H9 (cell line): ENCODE measurements at regions not wholly inside any gene's neighbourhood (a gene's known extent, or its start where the extent isn't known, plus 50 kb on each side); places are given as distances from the start of the nearest gene placed in this dataset.

Experiments used
- DNase-seq: peaks from one replicate; pipeline ENCODE4 v3.0.0-alpha.2; 2017
- H2AFZ ChIP-seq: one replicate; pipeline ENCODE4 v1.6.1; 2013; ENCODE audit warnings: mild to moderate bottlenecking, low read length, control low read depth, moderate library complexity
- H2AK5ac ChIP-seq: 2 replicates; pipeline ENCODE4 v1.6.1; 2013; ENCODE audit warnings: low read length, control low read depth, mixed read lengths; ENCODE audit not compliant: insufficient read length
- H2BK120ac ChIP-seq: one replicate; pipeline ENCODE4 v1.6.1; 2013; ENCODE audit warnings: low read depth, mild to moderate bottlenecking, low read length, control low read depth, inconsistent platforms; ENCODE audit not compliant: poor library complexity, severe bottlenecking
- H2BK12ac ChIP-seq: 2 replicates; pipeline ENCODE4 v1.6.1; 2013; ENCODE audit warnings: low read length, control low read depth, mixed read lengths, low read depth; ENCODE audit not compliant: insufficient read length
- H2BK15ac ChIP-seq: 2 replicates; pipeline ENCODE4 v1.6.1; 2013; ENCODE audit warnings: low read depth, low read length, control low read depth
- H2BK20ac ChIP-seq: one replicate; pipeline ENCODE4 v1.6.1; 2013; ENCODE audit warnings: low read depth, mild to moderate bottlenecking, low read length, control low read depth, inconsistent platforms; ENCODE audit not compliant: poor library complexity, severe bottlenecking
- H2BK5ac ChIP-seq: 2 replicates; pipeline ENCODE4 v1.6.1; 2013; ENCODE audit warnings: low read length, control low read depth, mixed read lengths; ENCODE audit not compliant: insufficient read length
- H3K14ac ChIP-seq: 2 replicates; pipeline ENCODE4 v1.6.1; 2013; ENCODE audit warnings: low read length, control low read depth; ENCODE audit not compliant: insufficient read depth
- H3K18ac ChIP-seq: 2 replicates; pipeline ENCODE4 v1.6.1; 2013; ENCODE audit warnings: low read depth, mild to moderate bottlenecking, mixed read lengths, low read length, control low read depth; ENCODE audit not compliant: insufficient read length
- H3K23ac ChIP-seq: 2 replicates; pipeline ENCODE4 v1.6.1; 2013; ENCODE audit warnings: low read length, control low read depth, mixed read lengths, low read depth; ENCODE audit not compliant: insufficient read length
- H3K23me2 ChIP-seq: 2 replicates; pipeline ENCODE4 v1.6.1; 2013; ENCODE audit warnings: low read depth, mild to moderate bottlenecking, mixed read lengths, low read length, control low read depth; ENCODE audit not compliant: insufficient read length, poor library complexity, severe bottlenecking
- H3K27ac ChIP-seq: 2 replicates; pipeline ENCODE4 v1.5.1; 2013; ENCODE audit warnings: low read length, control low read depth, mixed read lengths, low read depth; ENCODE audit not compliant: insufficient read length
- H3K27me3 ChIP-seq: 2 replicates; pipeline ENCODE4 v1.6.1; 2013; ENCODE audit warnings: low read length, control low read depth, inconsistent platforms; ENCODE audit not compliant: insufficient read depth
- H3K4ac ChIP-seq: 2 replicates; pipeline ENCODE4 v1.6.1; 2013; ENCODE audit warnings: low read depth, mild to moderate bottlenecking, control low read depth, inconsistent platforms, low read length, moderate library complexity
- H3K4me1 ChIP-seq: 2 replicates; pipeline ENCODE4 v1.6.1; 2013; ENCODE audit warnings: low read length, control low read depth, inconsistent platforms; ENCODE audit not compliant: insufficient read depth
- H3K4me2 ChIP-seq: 2 replicates; pipeline ENCODE4 v1.6.1; 2013; ENCODE audit warnings: low read length, control low read depth, mixed read lengths; ENCODE audit not compliant: insufficient read length, insufficient read depth
- H3K56ac ChIP-seq: 2 replicates; pipeline ENCODE4 v1.6.1; 2013; ENCODE audit warnings: low read depth, mild to moderate bottlenecking, mixed read lengths, low read length, control low read depth; ENCODE audit not compliant: insufficient read length
- H3K79me1 ChIP-seq: 2 replicates; pipeline ENCODE4 v1.6.1; 2013; ENCODE audit warnings: low read depth, mild to moderate bottlenecking, moderate library complexity, low read length, control low read depth, inconsistent platforms; ENCODE audit not compliant: insufficient read depth, poor library complexity, severe bottlenecking
- H3K79me2 ChIP-seq: 2 replicates; pipeline ENCODE4 v1.6.1; 2013; ENCODE audit warnings: low read length, control low read depth, inconsistent platforms; ENCODE audit not compliant: insufficient read depth
- H3K9ac ChIP-seq: 2 replicates; pipeline ENCODE4 v1.6.1; 2013; ENCODE audit warnings: low read length, control low read depth, mixed read lengths; ENCODE audit not compliant: insufficient read length; ENCODE audit errors: extremely low read depth
- H3K9me3 ChIP-seq: one replicate; pipeline ENCODE4 v1.6.1; 2013; ENCODE audit warnings: low read depth, low read length, inconsistent platforms; ENCODE audit not compliant: control insufficient read depth
- H3T11ph ChIP-seq: one replicate; pipeline ENCODE4 v1.6.1; 2013; ENCODE audit warnings: mild to moderate bottlenecking, low read length, control low read depth, inconsistent platforms
- H4K20me1 ChIP-seq: one replicate; pipeline ENCODE4 v1.6.1; 2013; ENCODE audit not compliant: control insufficient read depth, insufficient read length, insufficient read depth
- H4K5ac ChIP-seq: 2 replicates; pipeline ENCODE4 v1.6.1; 2013; ENCODE audit warnings: low read depth, mild to moderate bottlenecking, mixed read lengths, low read length, control low read depth; ENCODE audit not compliant: insufficient read length
- H4K8ac ChIP-seq: replicated peaks from 2 replicates; pipeline ENCODE4 v1.6.1; 2013; ENCODE audit warnings: low read length, control low read depth, mixed read lengths, low read depth; ENCODE audit not compliant: insufficient read length
- H4K91ac ChIP-seq: 2 replicates; pipeline ENCODE4 v1.6.1; 2013; ENCODE audit warnings: low read depth, mild to moderate bottlenecking, moderate library complexity, mixed read lengths, low read length, control low read depth; ENCODE audit not compliant: insufficient read length
- H3K27ac Mint-ChIP-seq, 3 experiments: 2 replicates in 2 of 3; 3 replicates in 1 of 3; pipeline ENCODE4 v1.8.0; 2020 to 2021; ENCODE audit warnings: mixed read lengths in 3 of 3, mild to moderate bottlenecking in 1 of 3, moderate library complexity in 1 of 3
- H3K27me3 Mint-ChIP-seq: 2 replicates; pipeline ENCODE4 v1.8.0; 2021; ENCODE audit warnings: low read depth, mild to moderate bottlenecking, moderate library complexity, mixed read lengths
- H3K36me3 Mint-ChIP-seq, 3 experiments: 2 replicates in 2 of 3; 3 replicates in 1 of 3; pipeline ENCODE4 v1.8.0; 2020 to 2021; ENCODE audit warnings: low read depth in 3 of 3, mixed read lengths in 3 of 3; ENCODE audit not compliant: insufficient read depth in 1 of 3
- H3K4me1 Mint-ChIP-seq, 2 experiments: 2 replicates each; pipeline ENCODE4 v1.8.0; 2020; ENCODE audit warnings: mixed read lengths in 2 of 2
- H3K4me3 Mint-ChIP-seq, 2 experiments: 2 replicates in 1 of 2; 3 replicates in 1 of 2; pipeline ENCODE4 v1.8.0; 2020 to 2021; ENCODE audit warnings: mild to moderate bottlenecking in 2 of 2, mixed read lengths in 2 of 2, moderate library complexity in 1 of 2
- H3K9me3 Mint-ChIP-seq, 2 experiments: 2 replicates in 1 of 2; 3 replicates in 1 of 2; pipeline ENCODE4 v1.8.0; 2020; ENCODE audit warnings: mild to moderate bottlenecking in 2 of 2, mixed read lengths in 2 of 2, moderate library complexity in 1 of 2
- CTCF ChIP-seq: fragments of 200-600 bp; sonication (generic); conservative IDR thresholded peaks from 3 replicates; pipeline ENCODE4 v1.8.0; 2021; ENCODE audit warnings: antibody characterized with exemption, mild to moderate bottlenecking
- WGBS: extraction: QIAGEN DNeasy Blood & Tissue Kit; methylation state at CpG from one replicate; pipeline ENCODE4 v1.1.7; 2013; ENCODE audit warnings: missing lambda C conversion rate, low lambda C conversion rate, mixed read lengths; ENCODE audit not compliant: insufficient read length; ENCODE audit errors: extremely low coverage; 5-methylcytosine and 5-hydroxymethylcytosine counted together

- Histone ChIP-seq H3K14ac (no peak overlapping the region), H3K27ac (no peak overlapping the region), H4K8ac (no peak overlapping the region), H3K4ac (no peak overlapping the region), H2BK20ac (no peak overlapping the region), H3K79me1 (no peaks in the 10 kb centered on the region), H3K27me3 (no peaks in the 10 kb centered on the region), H3K79me2 (no peaks in the 10 kb centered on the region), H3K4me2 (no peak overlapping the region), H4K91ac (no peak overlapping the region), H3K18ac (no peak overlapping the region), H3K4me1 (no peaks in the 10 kb centered on the region), H2BK5ac (no peak overlapping the region), H2AFZ (no peak overlapping the region), H2BK12ac (no peak overlapping the region), H3K23me2 (no peaks in the 10 kb centered on the region), H3K9me3 (no peaks in the 10 kb centered on the region), H3K23ac (no peak overlapping the region), H2BK120ac (no peak overlapping the region), H4K5ac (no peak overlapping the region), H2BK15ac (no peak overlapping the region), H2AK5ac (no peak overlapping the region), H3K56ac (no peak overlapping the region), H4K20me1 (no peaks in the 10 kb centered on the region), H3K9ac (no peak overlapping the region), H3T11ph (no peak overlapping the region)
- WGBS = no CpG with 5 or more reads among the region's 2 CpGs
- Mint-ChIP-seq H3K9me3 (no peaks in the 10 kb centered on the region), H3K4me1 (no peaks in the 10 kb centered on the region), H3K27ac (no peak overlapping the region), H3K27me3 (no peaks in the 10 kb centered on the region), H3K36me3 (no peaks in the 10 kb centered on the region), H3K4me3 (no peak overlapping the region)
- no peak for TF ChIP-seq CTCF
- DNase-seq = no peak
These were observed 96.5 kb upstream of the PDGFD start for GRCh38 chr11:104260456-104260855.
